ENCODE measurements at regions not wholly inside any gene's neighbourhood (a gene's known extent, or its start where the extent isn't known, plus 50 kb on each side); places are given as distances from the start of the nearest gene placed in this dataset.
A peak's percentile ranks its signal among the peaks of the same experiment; 100 is the strongest.

- no peaks in the 10 kb centered on the region for H3K9me3 ChIP-seq
- no peak overlapping the region for H3K27ac ChIP-seq
- no peaks in the 10 kb centered on the region for H3K36me3 ChIP-seq (replicated peaks in 1 of 2; ENCODE audit: insufficient read depth in 1 of 2, low read depth in 2 of 2)
- no peaks in the 10 kb centered on the region for H3K27me3 ChIP-seq
- no peak overlapping the region for H3K4me3 ChIP-seq
- H3K4me1 ChIP-seq = no peaks in the 10 kb centered on the region
- 77% methylated on average over 14 to 17 of the region's 17 CpGs for WGBS, 2 donors
- ATAC-seq (no peak), DNase-seq (no peak)
- intact Hi-C loops (cut with DNase I) = no loop called here
- TF ChIP-seq POLR2A (IDR thresholded peaks at IDR 0.05) (no peak), CTCF (IDR thresholded peaks at IDR 0.05) (no peak)
Measured at GRCh38 chr11:8336356-8337129, 72.9 kb upstream of the LMO1 start.

- Histone ChIP-seq H3K27me3 (no peaks in the 10 kb centered on the region), H3K9me3 (no peaks in the 10 kb centered on the region), H3K27ac (no peak overlapping the region), H3K4me3 (no peak overlapping the region), H3K4me1 (no peaks in the 10 kb centered on the region), H3K36me3 (replicated peaks in 1 of 2; ENCODE audit: insufficient read depth in 1 of 2, low read depth in 2 of 2) (no peaks in the 10 kb centered on the region)
- no peak for ATAC-seq
- TF ChIP-seq CTCF (IDR thresholded peaks at IDR 0.05) = no peak
- no peak for TF ChIP-seq POLR2A (IDR thresholded peaks at IDR 0.05)
- intact Hi-C loops (cut with DNase I) = no loop called here
- 84 to 87% methylated on average over 7 of the region's 7 CpGs for WGBS, 2 donors
- DNase-seq = no peak
Measured at GRCh38 chr11:8335683-8336082, 72.0 kb upstream of the LMO1 start.

GRCh38 chr11:8335186-8335585 lies 71.5 kb upstream of the LMO1 start:
- Histone ChIP-seq H3K27ac (no peak overlapping the region), H3K4me3 (no peak overlapping the region), H3K36me3 (replicated peaks in 1 of 2; ENCODE audit: insufficient read depth in 1 of 2, low read depth in 2 of 2) (no peaks in the 10 kb centered on the region), H3K27me3 (no peaks in the 10 kb centered on the region), H3K9me3 (no peaks in the 10 kb centered on the region), H3K4me1 (no peaks in the 10 kb centered on the region)
- no peak for TF ChIP-seq POLR2A (IDR thresholded peaks at IDR 0.05)
- TF ChIP-seq CTCF (IDR thresholded peaks at IDR 0.05) = no peak
- 69 to 78% methylated on average over 4 to 8 of the region's 8 CpGs for WGBS, 2 donors
- intact Hi-C loops (cut with DNase I) = no loop called here
- no peak for DNase-seq
- ATAC-seq = no peak

- Histone ChIP-seq H3K4me3 (no peak overlapping the region), H3K9me3 (no peaks in the 10 kb centered on the region), H3K27me3 (no peaks in the 10 kb centered on the region), H3K36me3 (replicated peaks in 1 of 2; ENCODE audit: insufficient read depth in 1 of 2, low read depth in 2 of 2) (no peaks in the 10 kb centered on the region), H3K27ac (no peak overlapping the region), H3K4me1 (peaks cover 5% of the 10 kb centered on the region)
- TF ChIP-seq CTCF (IDR thresholded peaks at IDR 0.05) (no peak), POLR2A (IDR thresholded peaks at IDR 0.05) (no peak)
- ATAC-seq (no peak), DNase-seq (peak in 1 of 4 donors; percentile 8)
- WGBS, 2 donors = 76 to 86% methylated on average over 5 to 7 of the region's 7 CpGs
- intact Hi-C loops (cut with DNase I) = no loop called here
Measured at GRCh38 chr11:8333811-8334401, 70.2 kb upstream of the LMO1 start.

GRCh38 chr11:8333376-8333775 lies 69.7 kb upstream of the LMO1 start:
- no peaks in the 10 kb centered on the region for H3K36me3 ChIP-seq (replicated peaks in 1 of 2; ENCODE audit: insufficient read depth in 1 of 2, low read depth in 2 of 2)
- H3K9me3 ChIP-seq = no peaks in the 10 kb centered on the region
- no peak overlapping the region for H3K27ac ChIP-seq
- 74 to 88% methylated on average over 4 of the region's 4 CpGs for WGBS, 2 donors
- no peak overlapping the region for H3K4me3 ChIP-seq
- no peaks in the 10 kb centered on the region for H3K27me3 ChIP-seq
- no peak for DNase-seq
- peaks cover 6% of the 10 kb centered on the region for H3K4me1 ChIP-seq
- ATAC-seq = no peak
- intact Hi-C loops (cut with DNase I) = no loop called here
- TF ChIP-seq POLR2A (IDR thresholded peaks at IDR 0.05) = no peak
- TF ChIP-seq CTCF (IDR thresholded peaks at IDR 0.05) = no peak

All from body of pancreas (tissue), 4 donors.